Activated CD4-positive, CD25-positive, alpha-beta regulatory T cell treated with anti-CD3 and anti-CD28 coated beads, Interleukin-2, amount 50 U/mL, for 16 hours (primary cell): ENCODE measurements at regions not wholly inside any gene's neighbourhood (a gene's known extent, or its start where the extent isn't known, plus 50 kb on each side); places are given as distances from the start of the nearest gene placed in this dataset.
A peak's percentile ranks its signal among the peaks of the same experiment; 100 is the strongest.

ENCODE experiments used
- DNase-seq: peaks from one replicate; pipeline ENCODE4 v3.0.0-alpha.2; 2020; ENCODE audit warnings: low read depth, low spot score

- DNase-seq, result no peak
Observed at GRCh38 chr17:14947671-14948070, 317.5 kb downstream of the PMP22 start.

- no peak for DNase-seq
Observed at GRCh38 chr17:14946481-14946880, 318.6 kb downstream of the PMP22 start.

GRCh38 chr17:14942526-14943190 is 322.5 kb downstream of the PMP22 start:
- DNase-seq, result no peak

- no peak for DNase-seq
Observed at GRCh38 chr17:14940938-14941265, 324.2 kb downstream of the PMP22 start.

DNA sequence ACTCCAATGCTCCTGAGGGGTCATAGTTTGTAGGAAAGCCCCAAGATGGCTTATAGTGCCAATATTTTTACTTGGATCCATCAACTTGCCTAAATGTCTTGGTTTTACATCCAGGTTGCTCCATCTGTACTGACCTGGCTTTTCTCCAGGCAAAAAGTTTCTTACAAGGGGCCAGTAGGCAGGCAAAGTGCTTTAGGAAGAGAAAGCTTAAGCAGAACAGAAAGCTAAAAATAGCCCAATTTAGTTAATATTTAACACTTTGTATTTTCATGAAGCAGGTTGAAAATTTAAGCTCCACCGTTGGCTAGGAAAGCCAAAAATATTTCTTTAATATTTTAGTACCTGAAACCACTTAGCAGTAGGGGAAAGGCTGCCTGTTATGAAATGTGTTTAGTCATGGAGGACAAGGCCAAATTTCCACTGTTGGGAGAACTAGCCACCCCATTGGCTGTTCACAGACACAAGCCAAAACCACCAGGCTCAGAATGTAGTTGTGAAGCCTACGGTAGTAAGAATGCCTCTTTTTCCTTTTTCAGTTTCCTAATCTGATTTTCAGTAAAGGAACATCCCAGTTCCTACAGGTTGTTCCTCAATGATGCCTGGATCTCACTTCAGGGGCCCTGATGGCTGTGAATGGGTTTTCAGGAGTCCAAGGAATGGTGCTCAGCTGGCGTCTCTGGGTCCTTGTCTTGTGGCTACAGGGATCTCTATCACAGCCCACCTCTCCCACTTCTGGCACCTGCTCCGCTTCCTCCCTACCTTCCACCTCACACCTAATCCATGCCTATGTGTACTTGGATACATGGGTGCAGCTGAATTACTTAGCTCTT is 324.8 kb downstream of the PMP22 start:
- DNase-seq, result no peak

DNA sequence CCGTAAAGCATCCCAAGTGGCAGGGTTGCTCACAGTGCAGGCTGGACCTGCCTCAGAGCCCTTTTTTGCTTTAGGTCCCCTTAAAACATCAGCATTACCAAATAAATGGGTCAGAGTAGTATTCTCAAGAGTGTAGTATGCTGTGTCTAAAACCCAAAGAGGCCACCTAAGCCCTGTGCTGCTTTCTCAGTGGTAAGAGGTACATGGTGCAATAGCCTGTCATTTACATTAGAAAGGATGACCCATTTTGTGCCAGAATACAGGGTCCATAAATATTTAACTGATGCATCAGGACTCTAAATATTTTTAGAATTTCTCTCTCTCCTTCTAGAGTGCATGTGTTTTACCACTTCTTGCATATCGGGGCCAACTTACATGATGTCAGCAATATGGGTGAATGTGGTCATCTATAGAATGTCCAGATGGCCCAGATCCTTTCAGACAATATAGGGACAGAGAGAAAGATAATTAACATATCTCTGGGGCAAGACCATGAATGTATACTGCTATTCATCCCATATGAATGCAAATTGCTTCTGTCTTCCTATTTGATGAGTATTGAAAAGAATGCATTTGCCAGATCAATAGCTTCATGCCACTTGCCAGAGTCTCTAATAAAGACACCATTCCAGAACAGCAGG is 329.2 kb downstream of the PMP22 start:
- no peak for DNase-seq

GRCh38 chr17:14935139-14935841 is 329.8 kb downstream of the PMP22 start:
- DNase-seq, result no peak

DNA sequence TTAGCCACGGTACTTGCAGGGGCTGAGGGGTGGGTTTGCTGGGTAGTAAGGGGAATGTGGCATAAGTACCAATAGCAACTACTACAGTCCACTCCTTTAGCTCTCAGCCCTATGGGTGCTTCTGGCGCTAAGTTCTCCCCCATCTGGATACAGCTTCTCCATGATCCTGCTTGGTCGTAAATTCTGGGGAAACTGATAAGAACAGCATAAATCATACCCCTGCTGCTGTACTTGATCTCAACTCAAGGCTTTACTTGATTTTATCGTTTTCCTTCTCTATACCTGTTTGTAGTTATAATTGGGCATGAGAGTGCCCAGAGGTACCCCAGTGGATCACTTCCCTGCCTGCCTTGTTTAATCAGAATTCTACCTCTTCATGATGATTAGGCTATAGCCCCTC is 331.4 kb downstream of the PMP22 start:
- no peak for DNase-seq

DNA sequence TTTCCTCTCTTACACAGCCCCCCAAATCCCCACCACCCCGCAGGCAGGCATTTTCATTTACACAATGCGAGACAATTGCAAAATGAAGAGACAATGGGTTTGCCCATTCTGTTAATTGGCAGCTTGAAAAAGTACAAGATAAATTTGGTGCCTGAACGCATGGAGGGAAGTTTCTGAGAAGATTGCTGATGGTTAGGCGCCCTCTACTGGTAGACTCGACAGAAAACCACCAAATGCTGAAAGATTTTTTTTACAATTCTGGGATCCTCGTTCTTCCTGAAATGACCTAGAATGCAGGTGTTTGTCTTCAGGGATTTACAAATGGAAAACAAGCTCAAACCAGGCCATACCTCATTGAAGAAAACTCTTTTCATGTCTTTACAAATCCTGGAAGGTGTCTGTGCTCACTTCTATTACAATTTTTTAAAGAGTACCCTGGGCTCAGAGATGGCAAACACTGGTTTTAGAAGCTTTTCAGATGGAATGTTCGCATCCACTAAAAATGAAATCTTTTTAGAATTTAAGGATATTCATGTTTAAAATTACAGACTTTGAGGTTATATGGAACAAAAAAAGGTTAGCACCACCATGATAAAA is 338.5 kb downstream of the PMP22 start:
- DNase-seq, result peak; percentile 34

- no peak for DNase-seq
Observed at GRCh38 chr17:14926073-14926472, 339.1 kb downstream of the PMP22 start.

DNA sequence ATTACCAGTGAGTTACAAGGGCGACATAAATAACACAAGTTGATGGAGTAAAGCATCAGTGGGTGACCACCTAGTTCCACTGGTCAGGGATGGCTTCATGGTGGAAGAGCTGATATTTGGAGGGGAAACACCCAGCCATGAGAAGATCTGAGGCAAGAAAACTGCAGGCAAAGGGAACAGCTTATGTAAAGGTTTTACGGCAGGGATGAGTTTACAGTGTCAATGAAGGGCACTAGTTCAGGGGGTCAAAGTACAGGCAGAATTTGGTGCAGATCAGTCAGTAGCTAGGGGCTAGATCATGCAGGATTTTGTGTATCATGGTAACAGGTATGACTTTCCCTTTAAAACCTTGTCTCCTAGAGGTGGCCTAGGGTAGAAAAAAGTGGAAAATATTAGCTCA is 339.6 kb downstream of the PMP22 start:
- no peak for DNase-seq

DNA sequence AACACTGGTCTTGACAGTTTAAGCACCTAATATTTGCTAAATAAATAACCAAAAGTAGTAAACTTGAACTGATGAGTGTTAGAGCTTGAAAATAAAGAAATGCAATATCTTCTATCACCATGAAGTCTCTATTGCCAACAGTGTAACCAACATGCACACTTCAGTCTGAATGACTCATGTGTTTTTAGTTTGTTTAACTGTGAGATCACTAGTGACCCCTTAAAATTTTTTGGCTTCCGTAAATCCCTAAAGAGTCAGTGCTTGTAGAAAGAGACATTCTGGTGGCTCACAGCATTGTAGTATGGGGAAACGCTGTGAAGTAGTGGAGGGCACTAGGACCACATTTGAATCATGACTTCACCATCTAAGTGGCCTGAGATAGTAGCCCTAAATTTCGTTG is 341.1 kb downstream of the PMP22 start:
- no peak for DNase-seq

- DNase-seq, result no peak
Observed at GRCh38 chr17:14922411-14922810, 342.7 kb downstream of the PMP22 start.

GRCh38 chr17:14921936-14922335 is 343.2 kb downstream of the PMP22 start:
- no peak for DNase-seq

- DNase-seq, result no peak
Observed at GRCh38 chr17:14919631-14920213, 345.4 kb downstream of the PMP22 start.

DNA sequence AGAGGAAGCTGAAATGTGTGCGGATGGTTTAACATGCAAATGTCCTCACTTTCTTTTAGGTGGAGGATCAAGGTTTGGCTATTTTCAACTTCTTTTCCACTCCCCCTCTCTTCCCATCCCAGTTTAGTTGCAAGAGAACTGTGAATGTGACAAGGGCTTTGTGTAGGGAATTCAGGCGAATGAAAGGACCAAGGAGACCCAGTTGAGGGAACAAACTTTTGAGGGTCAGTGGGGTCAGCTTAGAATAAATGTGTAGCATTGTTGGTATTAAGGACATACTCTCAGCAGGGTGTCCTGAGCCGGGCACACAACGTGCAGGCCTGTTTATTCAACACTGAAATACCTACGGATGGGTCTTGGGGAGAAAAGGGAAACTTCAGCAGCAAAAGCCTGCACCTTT is 346.0 kb downstream of the PMP22 start:
- no peak for DNase-seq

- DNase-seq, result no peak
Observed at GRCh38 chr17:14918540-14918939, 346.6 kb downstream of the PMP22 start.

GRCh38 chr17:14910916-14911315 is 354.2 kb downstream of the PMP22 start:
- DNase-seq, result no peak

DNA sequence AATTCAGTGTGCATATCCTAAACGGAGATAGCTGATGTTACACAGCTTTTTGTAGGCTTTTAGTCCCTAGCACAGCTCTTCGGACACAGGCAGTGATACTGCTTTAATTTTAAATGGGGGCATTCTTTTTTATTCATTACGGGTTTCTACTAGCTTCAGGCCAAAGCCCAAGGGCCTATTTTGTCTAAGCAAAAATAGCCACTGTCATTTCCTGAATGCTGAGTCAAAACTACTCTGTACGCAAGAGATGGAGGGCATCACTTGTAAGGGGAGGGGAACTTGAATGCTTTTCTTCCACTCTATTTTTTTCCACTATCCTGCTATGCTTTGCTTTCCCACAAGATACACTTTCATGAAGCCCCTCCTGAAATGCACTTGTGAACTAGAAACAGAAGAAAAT is 360.7 kb downstream of the PMP22 start:
- DNase-seq, result no peak

GRCh38 chr17:14903854-14904253 is 361.3 kb downstream of the PMP22 start:
- no peak for DNase-seq

DNA sequence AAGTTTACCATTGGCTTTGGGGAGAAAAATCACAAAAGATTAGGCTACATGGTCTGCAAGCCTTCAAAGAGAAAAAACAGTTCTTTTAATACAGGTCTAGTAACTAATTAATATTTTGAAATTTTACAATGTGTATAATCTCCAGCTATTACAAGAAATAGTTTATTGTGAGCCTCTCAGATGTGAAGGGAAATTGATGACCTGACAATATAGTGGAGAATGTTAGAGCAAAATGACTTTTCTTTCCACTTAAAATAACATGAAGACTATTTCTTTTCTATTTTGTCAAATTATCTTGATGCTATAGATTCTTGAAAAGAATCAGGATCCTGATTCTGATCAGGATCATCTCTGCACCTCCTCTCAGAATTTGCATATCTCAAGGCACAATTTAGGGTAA is 362.3 kb downstream of the PMP22 start:
- DNase-seq, result no peak

GRCh38 chr17:14902297-14902696 is 362.8 kb downstream of the PMP22 start:
- no peak for DNase-seq
